Stomach (tissue), 4 donors: ENCODE measurements at regions not wholly inside any gene's neighbourhood (a gene's known extent, or its start where the extent isn't known, plus 50 kb on each side); places are given as distances from the start of the nearest gene placed in this dataset.

Experiments used
- EP300 ChIP-seq: sonication (generic); formaldehyde crosslinking; IDR thresholded peaks from one replicate; pipeline ENCODE4 v1.6.1; 2017; ENCODE audit warnings: antibody characterized with exemption
- POLR2A ChIP-seq, 4 donors: fragments of 450-650 bp; IDR thresholded peaks; one replicate each; pipeline ENCODE4 v1.6.1; 2016; ENCODE audit warnings: antibody characterized with exemption in 4 of 4, control low read depth in 2 of 4, mild to moderate bottlenecking in 1 of 4, moderate library complexity in 1 of 4
- POLR2AphosphoS5 ChIP-seq, 3 donors: sonication (generic); formaldehyde crosslinking; IDR thresholded peaks; one replicate each; pipeline ENCODE4 v1.6.1; 2016; ENCODE audit warnings: antibody characterized with exemption in 3 of 3
- TF ChIP-seq, protein P1 (sequence below), 7 experiments: fragments of 450-650 bp in 4 of 7; fragments of 200-600 bp in 3 of 7; sonication (generic) in 3 of 7; IDR thresholded peaks; one replicate each; pipeline ENCODE4 v1.5.1; 2016 to 2019; ENCODE audit warnings: antibody characterized with exemption in 7 of 7, control low read depth in 2 of 7, mild to moderate bottlenecking in 1 of 7

DNA sequence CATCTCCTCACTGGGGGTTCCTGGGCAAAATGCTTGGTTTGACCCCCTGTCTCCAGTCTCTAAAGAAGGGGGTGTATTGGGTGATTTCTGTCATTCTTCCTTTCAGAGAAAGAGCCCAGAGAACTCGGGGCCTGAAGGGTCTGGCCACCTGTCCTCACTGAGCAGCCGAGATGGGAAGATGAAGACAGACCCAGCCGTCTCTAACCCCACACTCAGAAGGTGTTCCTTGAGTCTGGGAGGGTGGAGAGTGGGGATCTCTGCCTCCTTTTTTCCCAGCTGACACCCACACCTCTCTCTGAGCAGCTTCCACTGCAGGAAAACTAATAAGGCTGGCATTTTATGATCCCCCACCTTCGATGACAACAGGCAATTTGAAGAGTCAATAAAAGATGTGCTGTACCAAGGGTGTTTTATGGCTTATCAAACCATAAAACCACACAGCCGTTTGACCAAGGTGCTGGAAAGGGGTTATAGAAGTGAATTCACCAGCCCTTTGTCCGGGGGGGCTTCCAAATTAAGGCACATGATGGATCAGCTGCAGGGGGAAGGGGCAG is 213.8 kb downstream of the SMAD2 start:
- TF ChIP-seq, protein P1, sequence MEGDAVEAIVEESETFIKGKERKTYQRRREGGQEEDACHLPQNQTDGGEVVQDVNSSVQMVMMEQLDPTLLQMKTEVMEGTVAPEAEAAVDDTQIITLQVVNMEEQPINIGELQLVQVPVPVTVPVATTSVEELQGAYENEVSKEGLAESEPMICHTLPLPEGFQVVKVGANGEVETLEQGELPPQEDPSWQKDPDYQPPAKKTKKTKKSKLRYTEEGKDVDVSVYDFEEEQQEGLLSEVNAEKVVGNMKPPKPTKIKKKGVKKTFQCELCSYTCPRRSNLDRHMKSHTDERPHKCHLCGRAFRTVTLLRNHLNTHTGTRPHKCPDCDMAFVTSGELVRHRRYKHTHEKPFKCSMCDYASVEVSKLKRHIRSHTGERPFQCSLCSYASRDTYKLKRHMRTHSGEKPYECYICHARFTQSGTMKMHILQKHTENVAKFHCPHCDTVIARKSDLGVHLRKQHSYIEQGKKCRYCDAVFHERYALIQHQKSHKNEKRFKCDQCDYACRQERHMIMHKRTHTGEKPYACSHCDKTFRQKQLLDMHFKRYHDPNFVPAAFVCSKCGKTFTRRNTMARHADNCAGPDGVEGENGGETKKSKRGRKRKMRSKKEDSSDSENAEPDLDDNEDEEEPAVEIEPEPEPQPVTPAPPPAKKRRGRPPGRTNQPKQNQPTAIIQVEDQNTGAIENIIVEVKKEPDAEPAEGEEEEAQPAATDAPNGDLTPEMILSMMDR (IDR thresholded peaks at IDR 0.05): no peak
- TF ChIP-seq POLR2AphosphoS5 (IDR thresholded peaks at IDR 0.05) (no peak), POLR2A (IDR thresholded peaks at IDR 0.05) (no peak), EP300 (no peak)
